SU-DHL-6 (cell line): ENCODE measurements at regions not wholly inside any gene's neighbourhood (a gene's known extent, or its start where the extent isn't known, plus 50 kb on each side); places are given as distances from the start of the nearest gene placed in this dataset.

Experiments
- H2AFZ ChIP-seq: fragments of 200-600 bp; sonication (generic); 2 replicates; pipeline ENCODE4 v1.6.1; 2014; ENCODE audit warnings: low read depth, mild to moderate bottlenecking, moderate library complexity, mixed read lengths, antibody characterized with exemption, low read length; ENCODE audit not compliant: severe bottlenecking
- H3F3A ChIP-seq: fragments of 200-600 bp; shearing (Covaris generic); 2 replicates; pipeline ENCODE4 v1.6.0; 2016; ENCODE audit warnings: antibody characterized with exemption, mild to moderate bottlenecking; ENCODE audit not compliant: insufficient read depth
- H3K27ac ChIP-seq: fragments of 200-600 bp; sonication (generic); 2 replicates; pipeline ENCODE4 v1.5.1; 2016; ENCODE audit warnings: low read depth, mild to moderate bottlenecking, low read length, moderate library complexity, mixed read lengths
- H3K27me3 ChIP-seq: fragments of 200-600 bp; sonication (generic), shearing (Covaris generic); 2 replicates; pipeline ENCODE4 v1.6.0; 2014; ENCODE audit warnings: mild to moderate bottlenecking, low read length
- H3K36me3 ChIP-seq: fragments of 200-600 bp; sonication (generic); 2 replicates; pipeline ENCODE4 v1.6.1; 2014; ENCODE audit warnings: mild to moderate bottlenecking, low read length, mixed read lengths
- H3K4me2 ChIP-seq: fragments of 300-600, 200-600 bp; shearing (Covaris generic), sonication (generic); 2 replicates; pipeline ENCODE4 v1.6.0; 2014; ENCODE audit warnings: low read length, low read depth, mild to moderate bottlenecking; ENCODE audit not compliant: poor library complexity, severe bottlenecking
- H3K4me3 ChIP-seq: fragments of 200-600 bp; sonication (generic); 2 replicates; pipeline ENCODE4 v1.5.1; 2014; ENCODE audit warnings: antibody characterized with exemption, low read length, mild to moderate bottlenecking, mixed read lengths; ENCODE audit not compliant: insufficient read depth, poor library complexity, severe bottlenecking
- H3K79me2 ChIP-seq: fragments of 200-600 bp; sonication (generic); 2 replicates; pipeline ENCODE4 v1.6.1; 2014; ENCODE audit warnings: mild to moderate bottlenecking, low read length, moderate library complexity; ENCODE audit not compliant: insufficient read depth
- H3K9ac ChIP-seq: fragments of 200-600 bp; sonication (generic); 2 replicates; pipeline ENCODE4 v1.7.0; 2014; ENCODE audit warnings: mild to moderate bottlenecking, low read length
- H3K9me2 ChIP-seq: fragments of 200-600 bp; sonication (generic); replicated peaks from 2 replicates; pipeline ENCODE4 v1.6.1; 2014; ENCODE audit warnings: low read length; ENCODE audit not compliant: insufficient read depth
- H3K9me3 ChIP-seq: fragments of 200-600 bp; sonication (generic); 2 replicates; pipeline ENCODE4 v1.6.1; 2014; ENCODE audit warnings: low read length, mixed read lengths; ENCODE audit not compliant: insufficient read depth
- H4K20me1 ChIP-seq: fragments of 200-600 bp; sonication (generic); 2 replicates; pipeline ENCODE4 v1.6.1; 2014; ENCODE audit warnings: low read depth, mild to moderate bottlenecking, antibody characterized with exemption, low read length, moderate library complexity, mixed read lengths
- EZH2phosphoT487 ChIP-seq: fragments of 200-600 bp; sonication (generic), shearing (Covaris generic); conservative IDR thresholded peaks from 2 replicates; pipeline ENCODE4 v1.6.1; 2018; ENCODE audit warnings: mild to moderate bottlenecking, antibody characterized with exemption, low read length, moderate library complexity, mixed read lengths
- TF ChIP-seq, protein P1 (sequence below): fragments of 200-600 bp; sonication (generic); IDR thresholded peaks from one replicate; pipeline ENCODE4 v1.5.1; 2017; ENCODE audit warnings: antibody characterized with exemption, mild to moderate bottlenecking, low read length, moderate library complexity; ENCODE audit not compliant: insufficient read depth, poor library complexity, severe bottlenecking

DNA sequence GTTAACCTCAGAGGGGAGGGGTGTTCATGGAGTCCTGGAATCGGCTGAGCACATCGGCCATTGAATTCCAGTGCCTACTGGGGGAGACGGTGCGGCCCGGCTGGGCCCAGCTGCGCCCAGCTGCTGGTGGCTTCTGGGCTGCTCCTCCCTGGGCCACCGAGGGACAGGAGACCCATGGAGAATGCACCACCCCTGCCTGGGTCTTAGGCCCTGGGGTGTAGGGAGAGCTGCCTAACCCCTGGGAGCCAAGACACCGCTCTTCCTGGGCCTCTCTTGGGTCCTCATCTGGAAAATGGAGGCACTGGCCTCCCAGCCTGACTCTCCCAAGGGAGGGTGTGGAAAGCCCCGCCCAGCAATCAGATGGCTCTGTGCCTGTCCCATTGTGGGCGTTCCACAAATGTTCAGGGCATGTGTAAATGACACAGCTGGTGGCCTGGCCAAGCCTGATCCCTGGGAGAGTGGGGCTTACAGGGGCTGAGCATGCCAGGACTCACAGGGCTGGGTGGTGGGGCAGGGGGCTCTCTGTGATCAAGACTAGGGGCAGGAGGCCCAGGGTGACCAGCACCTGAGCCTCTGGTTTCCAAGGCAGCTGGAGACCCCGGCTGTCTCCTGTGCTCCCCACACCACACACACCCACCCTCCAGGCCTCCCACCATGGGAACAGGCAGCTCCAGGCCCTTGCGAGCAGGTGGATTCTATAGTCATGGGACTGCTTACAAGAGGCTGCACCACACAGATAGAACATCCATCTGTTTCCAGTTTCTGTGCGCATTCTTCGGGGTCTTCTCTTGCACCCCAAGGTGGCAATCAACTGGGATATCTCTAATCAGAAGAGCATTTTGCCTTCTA, 150.9 kb downstream of the URI1 start:
- no peak overlapping the region for H3K27ac ChIP-seq
- no peaks in the 10 kb centered on the region for H3K9me3 ChIP-seq
- no peaks in the 10 kb centered on the region for H3K9me2 ChIP-seq
- no peaks in the 10 kb centered on the region for H3K27me3 ChIP-seq
- H3K79me2 ChIP-seq: no peaks in the 10 kb centered on the region
- no peaks in the 10 kb centered on the region for H3K36me3 ChIP-seq
- no peaks in the 10 kb centered on the region for H4K20me1 ChIP-seq
- H3K4me2 ChIP-seq: no peak overlapping the region
- H3K9ac ChIP-seq: no peak overlapping the region
- no peak for TF ChIP-seq EZH2phosphoT487
- TF ChIP-seq, protein P1, sequence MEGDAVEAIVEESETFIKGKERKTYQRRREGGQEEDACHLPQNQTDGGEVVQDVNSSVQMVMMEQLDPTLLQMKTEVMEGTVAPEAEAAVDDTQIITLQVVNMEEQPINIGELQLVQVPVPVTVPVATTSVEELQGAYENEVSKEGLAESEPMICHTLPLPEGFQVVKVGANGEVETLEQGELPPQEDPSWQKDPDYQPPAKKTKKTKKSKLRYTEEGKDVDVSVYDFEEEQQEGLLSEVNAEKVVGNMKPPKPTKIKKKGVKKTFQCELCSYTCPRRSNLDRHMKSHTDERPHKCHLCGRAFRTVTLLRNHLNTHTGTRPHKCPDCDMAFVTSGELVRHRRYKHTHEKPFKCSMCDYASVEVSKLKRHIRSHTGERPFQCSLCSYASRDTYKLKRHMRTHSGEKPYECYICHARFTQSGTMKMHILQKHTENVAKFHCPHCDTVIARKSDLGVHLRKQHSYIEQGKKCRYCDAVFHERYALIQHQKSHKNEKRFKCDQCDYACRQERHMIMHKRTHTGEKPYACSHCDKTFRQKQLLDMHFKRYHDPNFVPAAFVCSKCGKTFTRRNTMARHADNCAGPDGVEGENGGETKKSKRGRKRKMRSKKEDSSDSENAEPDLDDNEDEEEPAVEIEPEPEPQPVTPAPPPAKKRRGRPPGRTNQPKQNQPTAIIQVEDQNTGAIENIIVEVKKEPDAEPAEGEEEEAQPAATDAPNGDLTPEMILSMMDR: no peak
- no peak overlapping the region for H2AFZ ChIP-seq
- no peak overlapping the region for H3K4me3 ChIP-seq
- no peaks in the 10 kb centered on the region for H3F3A ChIP-seq

DNA sequence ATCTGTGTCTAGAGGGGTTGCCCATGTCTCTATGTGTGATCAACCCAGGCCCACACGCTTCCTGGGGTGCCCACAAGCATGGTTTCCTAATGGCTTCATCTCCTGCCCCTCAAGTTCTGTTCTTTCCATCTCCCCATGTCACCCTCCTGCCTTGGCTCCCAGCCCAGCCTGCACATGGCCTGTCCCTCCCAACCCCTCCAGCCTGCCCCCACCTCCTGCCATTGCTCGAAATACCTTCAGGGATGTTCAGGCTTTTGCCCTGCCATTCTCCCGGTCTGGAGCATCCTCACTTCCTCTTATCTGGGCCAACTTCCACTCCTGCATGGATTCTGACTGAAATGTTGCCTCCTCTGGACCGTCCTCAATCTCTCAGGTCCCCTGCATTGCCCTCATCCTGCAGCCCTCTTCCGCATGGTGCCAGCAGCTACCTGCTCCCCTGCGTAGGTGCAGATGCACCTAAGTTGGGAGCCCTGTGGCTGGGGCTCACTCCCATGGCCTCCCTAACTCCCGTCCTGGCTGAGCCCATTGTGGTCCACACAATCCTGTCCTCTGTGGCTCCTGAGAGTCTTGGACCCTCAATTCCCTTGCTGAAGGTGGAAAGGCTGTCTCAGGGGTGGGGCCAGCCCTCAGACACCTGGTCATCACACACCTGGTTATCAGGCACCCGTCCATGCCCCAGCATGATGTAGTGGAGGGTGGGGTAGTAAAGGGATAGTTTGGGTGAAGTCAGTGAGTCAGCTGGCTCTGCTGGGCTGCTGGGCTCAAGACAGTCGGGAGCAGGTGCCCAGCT, 152.1 kb downstream of the URI1 start:
- H3K9me2 ChIP-seq: no peaks in the 10 kb centered on the region
- H3K79me2 ChIP-seq: no peaks in the 10 kb centered on the region
- H3K27ac ChIP-seq: no peak overlapping the region
- H3K9ac ChIP-seq: no peak overlapping the region
- TF ChIP-seq, protein P1: no peak
- TF ChIP-seq EZH2phosphoT487: no peak
- H3K9me3 ChIP-seq: no peaks in the 10 kb centered on the region
- no peaks in the 10 kb centered on the region for H3F3A ChIP-seq
- no peaks in the 10 kb centered on the region for H3K27me3 ChIP-seq
- H2AFZ ChIP-seq: no peak overlapping the region
- H3K4me2 ChIP-seq: no peak overlapping the region
- H3K36me3 ChIP-seq: no peaks in the 10 kb centered on the region
- H3K4me3 ChIP-seq: no peak overlapping the region
- no peaks in the 10 kb centered on the region for H4K20me1 ChIP-seq

DNA sequence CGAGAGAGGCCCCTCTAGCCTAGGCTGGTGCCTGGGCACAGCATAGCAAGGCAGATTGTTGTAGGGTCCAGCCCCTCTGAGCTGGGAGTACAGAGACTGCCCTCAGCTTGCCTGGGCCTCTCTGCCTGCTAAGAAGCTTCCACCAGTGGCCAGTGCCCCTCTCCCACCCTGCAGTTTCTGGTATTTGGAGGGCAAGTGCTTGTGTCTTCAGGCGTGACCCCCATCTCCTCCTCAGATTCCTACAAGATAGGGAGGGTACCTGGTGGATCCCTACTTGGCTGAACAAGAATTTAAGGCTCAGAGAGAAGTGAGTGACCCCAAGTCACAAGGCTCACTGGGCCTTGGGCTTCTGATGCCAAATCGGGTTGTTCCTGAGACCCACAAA, 152.7 kb downstream of the URI1 start:
- Histone ChIP-seq H4K20me1 (no peaks in the 10 kb centered on the region), H3K36me3 (no peaks in the 10 kb centered on the region), H3K9me2 (no peaks in the 10 kb centered on the region), H3K4me3 (no peak overlapping the region), H3K4me2 (no peak overlapping the region), H3K27ac (no peak overlapping the region), H3K79me2 (no peaks in the 10 kb centered on the region), H3K27me3 (no peaks in the 10 kb centered on the region), H2AFZ (no peak overlapping the region), H3F3A (no peaks in the 10 kb centered on the region), H3K9me3 (no peaks in the 10 kb centered on the region), H3K9ac (no peak overlapping the region)
- TF ChIP-seq, protein P1: no peak
- TF ChIP-seq EZH2phosphoT487: no peak
